ENCODE measurements at regions not wholly inside any gene's neighbourhood (a gene's known extent, or its start where the extent isn't known, plus 50 kb on each side); places are given as distances from the start of the nearest gene placed in this dataset.

GRCh38 chr21:29436143-29436542 lies 137.4 kb downstream of the BACH1 start:
- Histone ChIP-seq H3K4me3 (no peak overlapping the region), H3K36me3 (no peaks in the 10 kb centered on the region), H3K9me3 (no peaks in the 10 kb centered on the region), H3K4me1 (no peaks in the 10 kb centered on the region), H3K27ac (no peak overlapping the region), H3K27me3 (no peaks in the 10 kb centered on the region)
- no peak for DNase-seq
- in situ Hi-C loops (cut with MboI; ENCODE audit: low sequenced_read_pairs in 4 of 4) (no loop called here), intact Hi-C loops (cut with DNase I; ENCODE audit: low total_unique reads) (no loop called here)
- no peak for TF ChIP-seq POLR2A (IDR thresholded peaks at IDR 0.05)
- TF ChIP-seq CTCF (IDR thresholded peaks at IDR 0.05 in 4 of 5, conservative IDR thresholded peaks at IDR 0.05 in 1 of 5): no peak
- ATAC-seq: no peak

DNA sequence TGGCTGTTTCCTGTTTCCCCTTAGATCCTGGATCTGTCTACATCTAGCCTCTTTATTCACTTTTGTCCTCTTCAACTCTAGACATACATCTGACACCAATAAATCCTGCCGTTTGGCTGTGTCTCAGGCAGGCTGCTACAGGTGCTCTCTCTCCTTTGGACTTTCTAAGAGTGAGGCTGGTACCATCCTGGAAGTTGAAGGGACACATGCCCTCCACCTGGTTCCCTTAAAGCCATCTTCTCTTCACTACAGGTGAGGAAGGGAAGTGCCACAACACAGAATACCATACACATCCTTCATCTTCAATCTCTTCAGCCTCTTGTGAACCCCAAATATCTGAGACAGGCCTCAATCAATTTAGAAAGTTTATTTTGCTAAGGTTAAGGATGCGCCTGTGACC lies 137.9 kb downstream of the BACH1 start:
- ATAC-seq (no peak), DNase-seq (no peak)
- Histone ChIP-seq H3K9me3 (no peaks in the 10 kb centered on the region), H3K4me1 (no peaks in the 10 kb centered on the region), H3K27me3 (no peaks in the 10 kb centered on the region), H3K27ac (no peak overlapping the region), H3K36me3 (no peaks in the 10 kb centered on the region), H3K4me3 (no peak overlapping the region)
- TF ChIP-seq CTCF (IDR thresholded peaks at IDR 0.05 in 4 of 5, conservative IDR thresholded peaks at IDR 0.05 in 1 of 5) (no peak), POLR2A (IDR thresholded peaks at IDR 0.05) (no peak)
- intact Hi-C loops (cut with DNase I; ENCODE audit: low total_unique reads) (no loop called here), in situ Hi-C loops (cut with MboI; ENCODE audit: low sequenced_read_pairs in 4 of 4) (no loop called here)

DNA sequence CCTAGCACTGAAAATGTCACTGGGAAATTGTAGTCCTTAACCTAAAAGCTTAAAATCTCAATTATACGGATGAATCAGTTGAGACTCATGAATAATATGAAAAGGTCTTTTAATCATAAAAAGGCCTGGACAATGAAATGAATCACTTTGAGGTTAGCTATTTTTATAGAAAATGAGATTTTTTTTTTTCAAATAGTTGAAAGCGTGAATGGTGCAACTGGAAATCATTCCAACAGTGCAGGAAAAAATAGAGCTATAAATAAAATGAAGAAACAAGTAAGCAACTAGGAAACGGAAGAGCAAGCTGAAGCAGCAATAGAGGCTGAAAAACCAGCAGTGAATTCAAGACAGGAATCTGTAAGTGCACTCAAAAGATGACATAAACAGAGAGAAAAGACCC lies 142.9 kb downstream of the BACH1 start:
- no peak for TF ChIP-seq POLR2A (IDR thresholded peaks at IDR 0.05)
- no peak for TF ChIP-seq CTCF (IDR thresholded peaks at IDR 0.05 in 4 of 5, conservative IDR thresholded peaks at IDR 0.05 in 1 of 5)
- no peaks in the 10 kb centered on the region for H3K9me3 ChIP-seq
- ATAC-seq (no peak), DNase-seq (no peak)
- intact Hi-C loops (cut with DNase I; ENCODE audit: low total_unique reads): no loop called here
- H3K27ac ChIP-seq: no peak overlapping the region
- in situ Hi-C loops (cut with MboI; ENCODE audit: low sequenced_read_pairs in 4 of 4): no loop called here
- H3K27me3 ChIP-seq: no peaks in the 10 kb centered on the region
- no peak overlapping the region for H3K4me3 ChIP-seq
- H3K36me3 ChIP-seq: no peaks in the 10 kb centered on the region
- no peaks in the 10 kb centered on the region for H3K4me1 ChIP-seq

DNA sequence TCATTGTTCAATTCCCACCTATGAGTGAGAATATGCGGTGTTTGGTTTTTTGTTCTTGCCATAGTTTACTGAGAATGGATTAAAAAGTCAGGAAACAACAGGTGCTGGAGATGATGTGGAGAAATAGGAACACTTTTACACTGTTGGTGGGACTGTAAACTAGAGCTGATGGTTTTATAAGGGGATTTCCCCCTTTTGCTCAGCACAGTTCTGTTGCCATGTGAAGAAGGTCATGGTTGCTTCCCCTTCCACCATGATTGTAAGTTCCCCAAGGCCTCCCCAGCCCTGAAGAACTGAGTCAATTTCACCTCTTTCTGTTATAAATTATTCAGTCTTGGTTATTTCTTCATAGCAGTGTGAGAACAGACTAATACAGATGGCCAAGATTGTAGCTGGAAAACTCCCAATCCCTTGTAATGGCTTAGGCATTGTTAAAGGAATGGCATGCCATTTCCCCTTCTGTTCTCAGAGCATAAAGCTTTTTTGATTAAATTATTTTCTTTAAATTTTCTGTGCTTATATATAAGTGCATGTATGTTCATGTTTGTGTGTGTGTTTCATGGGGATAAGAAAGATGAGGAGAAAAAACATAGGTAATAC lies 144.8 kb downstream of the BACH1 start:
- TF ChIP-seq CTCF (IDR thresholded peaks at IDR 0.05 in 4 of 5, conservative IDR thresholded peaks at IDR 0.05 in 1 of 5): no peak
- TF ChIP-seq POLR2A (IDR thresholded peaks at IDR 0.05): no peak
- Histone ChIP-seq H3K27ac (no peak overlapping the region), H3K9me3 (no peaks in the 10 kb centered on the region), H3K36me3 (no peaks in the 10 kb centered on the region), H3K4me3 (no peak overlapping the region), H3K4me1 (no peaks in the 10 kb centered on the region), H3K27me3 (no peaks in the 10 kb centered on the region)
- no peak for DNase-seq
- intact Hi-C loops (cut with DNase I; ENCODE audit: low total_unique reads): no loop called here
- in situ Hi-C loops (cut with MboI; ENCODE audit: low sequenced_read_pairs in 4 of 4): no loop called here
- ATAC-seq: no peak

DNA sequence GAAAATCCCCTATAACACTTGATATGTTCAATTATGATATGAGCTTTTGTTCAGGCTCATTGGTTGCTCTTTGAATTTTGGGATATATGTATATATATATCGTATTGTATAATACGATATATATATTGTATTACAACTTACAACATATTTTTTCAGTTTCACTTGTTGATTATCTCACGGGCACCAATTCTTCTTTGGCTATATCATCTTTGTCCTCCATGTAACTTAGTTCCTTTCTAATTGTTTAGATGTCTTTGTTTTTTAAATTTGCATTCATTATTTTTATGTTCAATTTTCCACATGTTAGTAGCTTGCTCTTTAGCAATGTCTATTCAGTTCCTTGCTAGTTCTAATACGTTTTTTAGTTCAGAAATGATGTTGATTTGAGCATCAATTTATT lies 150.0 kb downstream of the BACH1 start:
- H3K4me1 ChIP-seq: no peaks in the 10 kb centered on the region
- DNase-seq (no peak), ATAC-seq (no peak)
- no peaks in the 10 kb centered on the region for H3K9me3 ChIP-seq
- no peak overlapping the region for H3K4me3 ChIP-seq
- no peaks in the 10 kb centered on the region for H3K27me3 ChIP-seq
- intact Hi-C loops (cut with DNase I; ENCODE audit: low total_unique reads): no loop called here
- no peaks in the 10 kb centered on the region for H3K36me3 ChIP-seq
- TF ChIP-seq POLR2A (IDR thresholded peaks at IDR 0.05): no peak
- no peak for TF ChIP-seq CTCF (IDR thresholded peaks at IDR 0.05 in 4 of 5, conservative IDR thresholded peaks at IDR 0.05 in 1 of 5)
- no peak overlapping the region for H3K27ac ChIP-seq
- in situ Hi-C loops (cut with MboI; ENCODE audit: low sequenced_read_pairs in 4 of 4): no loop called here
